Esophagus (tissue), 2 donors: ENCODE measurements at regions not wholly inside any gene's neighbourhood (a gene's known extent, or its start where the extent isn't known, plus 50 kb on each side); places are given as distances from the start of the nearest gene placed in this dataset.

Source experiments
- H3K27ac ChIP-seq, 2 donors: one replicate each; pipeline ENCODE4 v1.5.1; 2013; ENCODE audit warnings: low read depth in 2 of 2, mild to moderate bottlenecking in 2 of 2, inconsistent platforms in 1 of 2, low read length in 1 of 2, moderate library complexity in 1 of 2
- H3K27me3 ChIP-seq, 2 donors: one replicate each; pipeline ENCODE4 v1.6.1; 2013; ENCODE audit warnings: low read length in 2 of 2, control low read depth in 1 of 2, mild to moderate bottlenecking in 1 of 2; ENCODE audit not compliant: insufficient read depth in 2 of 2, control insufficient read depth in 1 of 2
- H3K36me3 ChIP-seq, 2 donors: one replicate each; pipeline ENCODE4 v1.6.1; 2013; ENCODE audit warnings: low read length in 1 of 2; ENCODE audit not compliant: control insufficient read depth in 2 of 2, insufficient read depth in 2 of 2
- H3K4me1 ChIP-seq, 2 donors: one replicate each; pipeline ENCODE4 v1.6.1; 2013; ENCODE audit warnings: low read length in 1 of 2; ENCODE audit not compliant: control insufficient read depth in 2 of 2, insufficient read depth in 2 of 2
- H3K4me3 ChIP-seq, 2 donors: one replicate each; pipeline ENCODE4 v1.5.1; 2013; ENCODE audit warnings: low read length in 2 of 2, mild to moderate bottlenecking in 2 of 2, low read depth in 1 of 2, moderate library complexity in 1 of 2
- H3K9me3 ChIP-seq, 2 donors: one replicate each; pipeline ENCODE4 v1.6.1; 2013; ENCODE audit warnings: mild to moderate bottlenecking in 2 of 2, low read depth in 1 of 2, low read length in 1 of 2, moderate library complexity in 1 of 2; ENCODE audit not compliant: control insufficient read depth in 2 of 2, insufficient read depth in 1 of 2
- WGBS, 2 donors: extraction: QIAGEN DNeasy Blood & Tissue Kit; methylation state at CpG; one replicate each; pipeline ENCODE4 v1.1.7; 2013; 5-methylcytosine and 5-hydroxymethylcytosine counted together
- donor health status: healthy with polysubstance abuse.
- donor health status: Bipolar disorder and iron deficiency.

- WGBS, 2 donors, result 66% methylated on average over 14 to 15 of the region's 15 CpGs
- Histone ChIP-seq H3K27me3 (no peaks in the 10 kb centered on the region), H3K27ac (no peak overlapping the region), H3K4me1 (peaks cover 2 to 4% of the 10 kb centered on the region in 2 donors), H3K36me3 (no peaks in the 10 kb centered on the region), H3K4me3 (no peak overlapping the region), H3K9me3 (peaks cover 9 to 11% of the 10 kb centered on the region in 2 donors)
These were observed 1378.0 kb downstream of the BRD1 start for GRCh38 chr22:48449466-48450187.

DNA sequence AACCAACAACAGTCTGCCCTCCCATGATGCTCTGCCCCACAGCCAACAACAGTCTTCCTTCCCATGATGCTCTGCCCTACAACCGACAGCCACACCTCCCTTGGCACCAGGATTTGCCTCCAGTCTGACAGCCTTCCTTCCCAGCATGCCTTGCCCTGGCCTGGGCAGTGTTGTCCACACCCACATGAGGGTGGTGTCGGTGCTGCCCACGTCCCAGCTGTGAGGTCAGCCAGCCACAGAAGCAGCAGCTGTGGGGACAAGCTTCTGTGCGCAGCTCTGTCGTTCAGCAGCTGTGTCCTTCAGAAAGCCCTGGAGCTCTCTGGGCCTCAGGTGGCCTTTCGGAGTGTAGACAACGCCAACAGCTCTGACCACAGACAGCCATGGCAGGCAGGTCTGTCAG is 1378.9 kb downstream of the BRD1 start:
- WGBS, 2 donors, result 86 to 89% methylated on average over 7 of the region's 7 CpGs
- H3K36me3 ChIP-seq, result no peaks in the 10 kb centered on the region
- H3K27ac ChIP-seq, result no peak overlapping the region
- no peak overlapping the region for H3K4me3 ChIP-seq
- H3K4me1 ChIP-seq, result peaks cover 2 to 4% of the 10 kb centered on the region in 2 donors
- H3K27me3 ChIP-seq, result no peaks in the 10 kb centered on the region
- peaks cover 9 to 11% of the 10 kb centered on the region in 2 donors for H3K9me3 ChIP-seq

DNA sequence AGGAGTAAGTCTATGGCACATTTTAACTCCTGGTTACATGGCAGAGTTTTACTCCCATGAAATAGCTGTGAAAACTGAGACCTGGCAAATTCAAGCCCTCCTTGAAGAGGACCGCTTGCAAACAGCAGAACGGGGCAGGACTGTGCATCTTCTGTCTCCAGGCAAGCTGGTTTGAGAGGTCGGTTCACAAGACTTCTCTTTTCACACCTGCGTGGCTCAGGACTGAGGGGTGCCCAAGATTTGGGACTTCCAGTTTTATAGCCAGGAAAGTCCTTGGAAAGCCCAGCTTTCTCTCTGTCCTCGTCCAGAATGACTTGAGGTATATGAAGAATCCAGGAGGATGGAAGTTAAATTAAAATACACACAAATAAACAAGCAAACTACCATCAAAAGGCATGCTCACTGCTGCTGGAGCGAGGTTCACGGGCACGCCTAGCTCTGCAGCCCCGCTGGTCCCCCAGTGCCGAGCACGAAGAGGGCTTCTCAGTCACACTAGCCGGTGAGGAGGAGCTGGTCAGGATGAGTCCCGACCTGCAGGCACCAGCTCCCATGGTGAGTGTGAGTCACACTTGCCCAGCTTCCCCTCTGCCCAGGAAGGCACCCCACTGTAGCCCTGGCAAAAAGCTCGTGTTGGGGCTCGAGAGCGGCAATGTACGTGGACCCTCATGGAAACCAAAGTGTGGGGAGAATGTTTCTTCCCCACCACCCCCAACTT is 1382.4 kb downstream of the BRD1 start:
- no peak overlapping the region for H3K4me3 ChIP-seq
- 58 to 64% methylated on average over 17 of the region's 17 CpGs for WGBS, 2 donors
- no peak overlapping the region for H3K27ac ChIP-seq
- peaks cover 9 to 11% of the 10 kb centered on the region in 2 donors for H3K9me3 ChIP-seq
- H3K4me1 ChIP-seq, result peaks cover 2 to 4% of the 10 kb centered on the region in 2 donors
- no peaks in the 10 kb centered on the region for H3K27me3 ChIP-seq
- H3K36me3 ChIP-seq, result no peaks in the 10 kb centered on the region

GRCh38 chr22:48444320-48445112 is 1383.2 kb downstream of the BRD1 start:
- peaks cover 9 to 11% of the 10 kb centered on the region in 2 donors for H3K9me3 ChIP-seq
- H3K27me3 ChIP-seq, result no peaks in the 10 kb centered on the region
- H3K36me3 ChIP-seq, result no peaks in the 10 kb centered on the region
- peaks cover 2 to 3% of the 10 kb centered on the region in 2 donors for H3K4me1 ChIP-seq
- no peak overlapping the region for H3K27ac ChIP-seq
- H3K4me3 ChIP-seq, result no peak overlapping the region
- WGBS, 2 donors, result 51 to 71% methylated on average over 19 of the region's 19 CpGs

GRCh38 chr22:48443680-48444079 is 1384.0 kb downstream of the BRD1 start:
- peaks cover 0 to 2% of the 10 kb centered on the region in 2 donors for H3K4me1 ChIP-seq
- 78 to 82% methylated on average over 4 of the region's 4 CpGs for WGBS, 2 donors
- H3K27ac ChIP-seq, result no peak overlapping the region
- no peaks in the 10 kb centered on the region for H3K36me3 ChIP-seq
- H3K27me3 ChIP-seq, result no peaks in the 10 kb centered on the region
- no peak overlapping the region for H3K4me3 ChIP-seq
- peaks cover 6 to 7% of the 10 kb centered on the region in 2 donors for H3K9me3 ChIP-seq

DNA sequence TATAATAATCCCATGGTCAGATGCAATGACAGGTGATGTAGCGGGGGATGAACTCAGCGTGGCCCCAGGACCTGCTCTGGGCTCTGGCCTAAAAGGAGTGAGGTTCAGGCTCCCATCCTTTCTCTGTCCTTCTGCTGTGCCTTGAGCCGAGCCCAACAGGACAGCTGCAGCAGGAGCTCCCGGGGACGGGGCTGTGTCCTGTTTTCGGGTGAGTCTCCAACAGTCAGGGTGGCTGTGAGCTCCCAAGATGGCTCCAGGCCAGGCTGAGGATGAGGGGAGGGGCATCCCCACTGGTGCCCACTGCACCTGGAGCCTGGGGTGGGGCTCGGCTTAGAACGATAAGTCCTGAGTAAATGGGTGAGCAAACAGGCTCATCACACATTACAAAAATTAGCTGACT is 1385.0 kb downstream of the BRD1 start:
- no peak overlapping the region for H3K27ac ChIP-seq
- no peaks in the 10 kb centered on the region for H3K36me3 ChIP-seq
- 60 to 78% methylated on average over 8 of the region's 8 CpGs for WGBS, 2 donors
- H3K4me1 ChIP-seq, result peaks cover 0 to 2% of the 10 kb centered on the region in 2 donors
- no peaks in the 10 kb centered on the region for H3K27me3 ChIP-seq
- H3K9me3 ChIP-seq, result no peaks in the 10 kb centered on the region
- no peak overlapping the region for H3K4me3 ChIP-seq

GRCh38 chr22:48441553-48441850 is 1386.2 kb downstream of the BRD1 start:
- H3K4me3 ChIP-seq, result no peak overlapping the region
- H3K9me3 ChIP-seq, result no peaks in the 10 kb centered on the region
- WGBS, 2 donors, result 83 to 86% methylated on average over 6 of the region's 6 CpGs
- H3K27ac ChIP-seq, result no peak overlapping the region
- H3K27me3 ChIP-seq, result no peaks in the 10 kb centered on the region
- H3K4me1 ChIP-seq, result no peaks in the 10 kb centered on the region
- no peaks in the 10 kb centered on the region for H3K36me3 ChIP-seq

GRCh38 chr22:48440673-48441552 is 1386.8 kb downstream of the BRD1 start:
- no peaks in the 10 kb centered on the region for H3K9me3 ChIP-seq
- no peaks in the 10 kb centered on the region for H3K36me3 ChIP-seq
- 78 to 81% methylated on average over 23 of the region's 23 CpGs for WGBS, 2 donors
- no peaks in the 10 kb centered on the region for H3K27me3 ChIP-seq
- no peak overlapping the region for H3K4me3 ChIP-seq
- no peaks in the 10 kb centered on the region for H3K4me1 ChIP-seq
- H3K27ac ChIP-seq, result no peak overlapping the region

- Histone ChIP-seq H3K36me3 (no peaks in the 10 kb centered on the region), H3K27me3 (no peaks in the 10 kb centered on the region), H3K27ac (no peak overlapping the region), H3K4me1 (no peaks in the 10 kb centered on the region), H3K4me3 (no peak overlapping the region), H3K9me3 (no peaks in the 10 kb centered on the region)
- WGBS, 2 donors, result 92 to 93% methylated on average over 22 of the region's 22 CpGs
These were observed 1387.5 kb downstream of the BRD1 start for GRCh38 chr22:48440176-48440575.
